DOHH2 (cell line): ENCODE measurements at regions not wholly inside any gene's neighbourhood (a gene's known extent, or its start where the extent isn't known, plus 50 kb on each side); places are given as distances from the start of the nearest gene placed in this dataset.

Experiments
- EZH2phosphoT487 ChIP-seq: fragments of 200-600 bp; sonication (generic); IDR thresholded peaks from 2 replicates; pipeline ENCODE4 v1.6.1; 2017; ENCODE audit warnings: borderline replicate concordance, mild to moderate bottlenecking, antibody characterized with exemption, low read length, moderate library complexity, mixed read lengths
- TF ChIP-seq, protein P1 (sequence below): fragments of 200-600 bp; sonication (generic); IDR thresholded peaks from one replicate; pipeline ENCODE4 v1.5.1; 2014; ENCODE audit warnings: antibody characterized with exemption, mild to moderate bottlenecking, low read depth, low read length; ENCODE audit not compliant: poor library complexity, severe bottlenecking

DNA sequence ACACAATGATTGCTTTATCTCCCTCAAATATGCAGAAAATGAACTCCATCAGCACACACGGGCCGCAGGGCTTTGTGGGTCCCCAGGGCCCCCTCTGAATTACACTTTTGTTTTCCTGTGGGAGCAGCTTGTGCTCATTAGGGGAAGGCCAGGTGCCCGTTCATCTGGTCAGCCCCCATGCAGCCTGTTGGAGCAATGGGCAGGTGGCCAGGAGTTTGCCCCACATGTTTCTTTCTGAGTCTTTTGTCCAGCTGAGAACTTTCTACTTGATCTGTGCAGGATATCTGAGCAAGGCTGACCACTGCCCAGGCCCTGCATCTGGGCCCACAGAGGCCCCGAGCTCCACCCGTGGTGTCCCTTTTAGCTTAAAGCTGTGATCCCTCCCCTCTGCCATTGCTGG, 105.3 kb upstream of the FAM20C start:
- TF ChIP-seq, protein P1, sequence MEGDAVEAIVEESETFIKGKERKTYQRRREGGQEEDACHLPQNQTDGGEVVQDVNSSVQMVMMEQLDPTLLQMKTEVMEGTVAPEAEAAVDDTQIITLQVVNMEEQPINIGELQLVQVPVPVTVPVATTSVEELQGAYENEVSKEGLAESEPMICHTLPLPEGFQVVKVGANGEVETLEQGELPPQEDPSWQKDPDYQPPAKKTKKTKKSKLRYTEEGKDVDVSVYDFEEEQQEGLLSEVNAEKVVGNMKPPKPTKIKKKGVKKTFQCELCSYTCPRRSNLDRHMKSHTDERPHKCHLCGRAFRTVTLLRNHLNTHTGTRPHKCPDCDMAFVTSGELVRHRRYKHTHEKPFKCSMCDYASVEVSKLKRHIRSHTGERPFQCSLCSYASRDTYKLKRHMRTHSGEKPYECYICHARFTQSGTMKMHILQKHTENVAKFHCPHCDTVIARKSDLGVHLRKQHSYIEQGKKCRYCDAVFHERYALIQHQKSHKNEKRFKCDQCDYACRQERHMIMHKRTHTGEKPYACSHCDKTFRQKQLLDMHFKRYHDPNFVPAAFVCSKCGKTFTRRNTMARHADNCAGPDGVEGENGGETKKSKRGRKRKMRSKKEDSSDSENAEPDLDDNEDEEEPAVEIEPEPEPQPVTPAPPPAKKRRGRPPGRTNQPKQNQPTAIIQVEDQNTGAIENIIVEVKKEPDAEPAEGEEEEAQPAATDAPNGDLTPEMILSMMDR = no peak
- TF ChIP-seq EZH2phosphoT487 = no peak
